ENCODE measurements at regions not wholly inside any gene's neighbourhood (a gene's known extent, or its start where the extent isn't known, plus 50 kb on each side); places are given as distances from the start of the nearest gene placed in this dataset.

GRCh38 chr1:4960336-4960735, 305.9 kb downstream of the AJAP1 start:
- no peak for TF ChIP-seq POLR2A (IDR thresholded peaks at IDR 0.05)
- TF ChIP-seq POLR2AphosphoS5 (IDR thresholded peaks at IDR 0.05): no peak

Data from prostate gland (tissue), 1 donor.